ENCODE measurements at regions not wholly inside any gene's neighbourhood (a gene's known extent, or its start where the extent isn't known, plus 50 kb on each side); places are given as distances from the start of the nearest gene placed in this dataset.

DNA sequence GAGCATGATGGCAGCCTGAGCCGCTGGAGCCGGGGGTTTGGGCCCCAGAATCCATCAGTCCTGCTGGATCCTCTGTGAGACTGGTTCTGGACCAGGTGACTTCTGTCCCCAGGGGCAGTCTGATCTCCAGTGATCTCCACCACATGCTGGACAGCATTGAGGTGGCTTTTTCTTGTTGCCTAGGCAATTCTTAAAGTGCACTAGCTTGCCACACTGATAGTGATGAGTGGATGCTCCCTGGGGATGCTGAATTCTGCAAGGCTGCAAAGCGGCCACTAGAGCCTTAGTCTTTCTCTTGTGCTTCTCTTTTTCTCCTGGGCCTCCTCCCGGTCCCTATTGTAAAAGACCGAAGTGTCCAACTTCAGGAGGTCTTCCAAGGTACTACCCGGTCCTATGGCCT lies 70.4 kb upstream of the ATP11B start:
- H3K9me3 ChIP-seq (ENCODE audit: low read depth), result no peaks in the 10 kb centered on the region
- 81 to 85% methylated on average over 6 of the region's 6 CpGs for WGBS, 2 experiments (ENCODE audit: low coverage in 1 of 2, low lambda C conversion rate in 2 of 2, missing lambda C conversion rate in 2 of 2)
- H3K27me3 ChIP-seq (replicated peaks; ENCODE audit: insufficient read depth), result no peaks in the 10 kb centered on the region
- no peaks in the 10 kb centered on the region for H3F3A ChIP-seq (ENCODE audit: insufficient read depth)
- TF ChIP-seq EZH2phosphoT487 (IDR thresholded peaks at IDR 0.05; ENCODE audit: insufficient read depth, low read depth), result no peak
- no peak for TF ChIP-seq EZH2 (IDR thresholded peaks at IDR 0.05; ENCODE audit: insufficient read depth, poor library complexity, severe bottlenecking)
- in situ Hi-C loops (cut with MboI), result loop anchor here (5.0 to 25.0 kb wide), 2 partner anchors 109 to 664 kb away; no protein-coding TSS in a partner anchor
- H2AFZ ChIP-seq, result no peak overlapping the region
- H3K79me2 ChIP-seq (ENCODE audit: insufficient read depth), result no peaks in the 10 kb centered on the region
- DNase-seq, result peak; percentile 41
- no peaks in the 10 kb centered on the region for H3K9me2 ChIP-seq (ENCODE audit: insufficient read depth)
- no peak overlapping the region for H3K4me2 ChIP-seq (ENCODE audit: unreplicated experiment)
- H3K36me3 ChIP-seq (ENCODE audit: low read depth), result no peaks in the 10 kb centered on the region
- no peaks in the 10 kb centered on the region for H4K20me1 ChIP-seq (ENCODE audit: insufficient read depth)
- no peak overlapping the region for H3K4me3 ChIP-seq
- peaks cover 9% of the 10 kb centered on the region for H3K4me1 ChIP-seq (ENCODE audit: insufficient read depth)
- no peak overlapping the region for H3K9ac ChIP-seq
- H3K27ac ChIP-seq, result no peak overlapping the region

DNA sequence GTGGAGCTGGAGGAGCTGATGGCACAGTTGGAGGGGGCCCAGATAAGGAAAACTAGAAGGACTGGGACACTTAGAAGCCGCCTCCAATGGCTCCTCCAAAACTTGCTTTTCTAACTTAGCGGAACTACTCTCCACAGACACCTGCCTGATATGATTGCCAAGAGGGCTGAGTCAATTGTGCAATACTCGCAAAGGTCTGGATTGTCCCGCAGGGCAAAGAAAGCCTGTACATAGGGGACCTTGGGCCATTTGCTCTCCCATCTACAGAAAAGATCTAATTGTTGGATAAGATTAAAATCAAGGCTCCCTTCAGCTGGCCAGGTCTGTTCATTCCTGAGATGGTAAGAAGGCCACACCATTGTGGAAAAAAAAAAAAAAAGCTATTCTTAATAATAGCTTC lies 69.7 kb upstream of the ATP11B start:
- Histone ChIP-seq H3K9me2 (ENCODE audit: insufficient read depth) (no peaks in the 10 kb centered on the region), H3K4me2 (ENCODE audit: unreplicated experiment) (no peak overlapping the region), H3K79me2 (ENCODE audit: insufficient read depth) (no peaks in the 10 kb centered on the region), H3K27ac (no peak overlapping the region), H3K36me3 (ENCODE audit: low read depth) (no peaks in the 10 kb centered on the region), H3K4me1 (ENCODE audit: insufficient read depth) (peaks cover 9% of the 10 kb centered on the region), H3F3A (ENCODE audit: insufficient read depth) (no peaks in the 10 kb centered on the region), H3K4me3 (no peak overlapping the region), H3K9me3 (ENCODE audit: low read depth) (no peaks in the 10 kb centered on the region), H3K9ac (no peak overlapping the region), H4K20me1 (ENCODE audit: insufficient read depth) (no peaks in the 10 kb centered on the region), H3K27me3 (replicated peaks; ENCODE audit: insufficient read depth) (no peaks in the 10 kb centered on the region), H2AFZ (no peak overlapping the region)
- 91 to 96% methylated on average over 4 of the region's 4 CpGs for WGBS, 2 experiments (ENCODE audit: low coverage in 1 of 2, low lambda C conversion rate in 2 of 2, missing lambda C conversion rate in 2 of 2)
- TF ChIP-seq EZH2 (IDR thresholded peaks at IDR 0.05; ENCODE audit: insufficient read depth, poor library complexity, severe bottlenecking), result no peak
- TF ChIP-seq EZH2phosphoT487 (IDR thresholded peaks at IDR 0.05; ENCODE audit: insufficient read depth, low read depth), result no peak
- in situ Hi-C loops (cut with MboI), result loop anchor here (5.0 to 25.0 kb wide), 2 partner anchors 109 to 664 kb away; no protein-coding TSS in a partner anchor
- no peak for DNase-seq

- Histone ChIP-seq H4K20me1 (ENCODE audit: insufficient read depth) (no peaks in the 10 kb centered on the region), H3K4me1 (ENCODE audit: insufficient read depth) (peaks cover 9% of the 10 kb centered on the region), H3K79me2 (ENCODE audit: insufficient read depth) (no peaks in the 10 kb centered on the region), H3F3A (ENCODE audit: insufficient read depth) (no peaks in the 10 kb centered on the region), H3K9me3 (ENCODE audit: low read depth) (no peaks in the 10 kb centered on the region), H3K9me2 (ENCODE audit: insufficient read depth) (no peaks in the 10 kb centered on the region), H2AFZ (peak overlapping the region; percentile 81), H3K27me3 (replicated peaks; ENCODE audit: insufficient read depth) (no peaks in the 10 kb centered on the region), H3K36me3 (ENCODE audit: low read depth) (no peaks in the 10 kb centered on the region), H3K4me2 (ENCODE audit: unreplicated experiment) (peak overlapping the region; percentile 65), H3K27ac (no peak overlapping the region), H3K4me3 (peak overlapping the region; percentile 48), H3K9ac (peak overlapping the region; percentile 16)
- TF ChIP-seq EZH2phosphoT487 (IDR thresholded peaks at IDR 0.05; ENCODE audit: insufficient read depth, low read depth) (no peak), EZH2 (IDR thresholded peaks at IDR 0.05; ENCODE audit: insufficient read depth, poor library complexity, severe bottlenecking) (no peak)
- DNase-seq, result peak; percentile 42
- 35 to 37% methylated on average over 16 of the region's 16 CpGs for WGBS, 2 experiments (ENCODE audit: low coverage in 1 of 2, low lambda C conversion rate in 2 of 2, missing lambda C conversion rate in 2 of 2)
- in situ Hi-C loops (cut with MboI), result no loop called here
These were observed 67.7 kb upstream of the ATP11B start for GRCh38 chr3:182725372-182726251.

- TF ChIP-seq EZH2phosphoT487 (IDR thresholded peaks at IDR 0.05; ENCODE audit: insufficient read depth, low read depth) (no peak), EZH2 (IDR thresholded peaks at IDR 0.05; ENCODE audit: insufficient read depth, poor library complexity, severe bottlenecking) (no peak)
- H3K4me2 ChIP-seq (ENCODE audit: unreplicated experiment), result peak overlapping the region; percentile 65
- H3K79me2 ChIP-seq (ENCODE audit: insufficient read depth), result no peaks in the 10 kb centered on the region
- peak overlapping the region; percentile 16 for H3K9ac ChIP-seq
- no peak overlapping the region for H3K27ac ChIP-seq
- H3K9me3 ChIP-seq (ENCODE audit: low read depth), result no peaks in the 10 kb centered on the region
- peak overlapping the region; percentile 81 for H2AFZ ChIP-seq
- no peaks in the 10 kb centered on the region for H3K27me3 ChIP-seq (replicated peaks; ENCODE audit: insufficient read depth)
- peak overlapping the region; percentile 48 for H3K4me3 ChIP-seq
- H4K20me1 ChIP-seq (ENCODE audit: insufficient read depth), result no peaks in the 10 kb centered on the region
- H3K9me2 ChIP-seq (ENCODE audit: insufficient read depth), result no peaks in the 10 kb centered on the region
- no peaks in the 10 kb centered on the region for H3K36me3 ChIP-seq (ENCODE audit: low read depth)
- peaks cover 9% of the 10 kb centered on the region for H3K4me1 ChIP-seq (ENCODE audit: insufficient read depth)
- 69 to 71% methylated on average over 10 of the region's 10 CpGs for WGBS, 2 experiments (ENCODE audit: low coverage in 1 of 2, low lambda C conversion rate in 2 of 2, missing lambda C conversion rate in 2 of 2)
- in situ Hi-C loops (cut with MboI), result no loop called here
- DNase-seq, result no peak
- H3F3A ChIP-seq (ENCODE audit: insufficient read depth), result no peaks in the 10 kb centered on the region
These were observed 66.8 kb upstream of the ATP11B start for GRCh38 chr3:182726258-182727142.

All from GM23248 (cell line).